ENCODE measurements at regions not wholly inside any gene's neighbourhood (a gene's known extent, or its start where the extent isn't known, plus 50 kb on each side); places are given as distances from the start of the nearest gene placed in this dataset.

- no peak for TF ChIP-seq SIX4 (CRISPR knock-in tag; IDR thresholded peaks at IDR 0.05)
- no peak for TF ChIP-seq REL (CRISPR knock-in tag; conservative IDR thresholded peaks at IDR 0.05)
- no peak for TF ChIP-seq SP4 (CRISPR knock-in tag; IDR thresholded peaks at IDR 0.05)
- no peak for TF ChIP-seq CHCHD3 (CRISPR knock-in tag; IDR thresholded peaks at IDR 0.05)
- TF ChIP-seq ZNF850 (CRISPR knock-in tag; conservative IDR thresholded peaks at IDR 0.05) = no peak
- TF ChIP-seq ZC3H13 (CRISPR knock-in tag; IDR thresholded peaks at IDR 0.05) = no peak
- TF ChIP-seq ZNF839 (CRISPR knock-in tag; IDR thresholded peaks at IDR 0.05; ENCODE audit: borderline replicate concordance) = no peak
- TF ChIP-seq SIN3B (IDR thresholded peaks at IDR 0.05; ENCODE audit: low read length) = no peak
- no peak for TF ChIP-seq AKAP8 (CRISPR knock-in tag; IDR thresholded peaks at IDR 0.05)
- no peak for TF ChIP-seq ZNF263 (CRISPR knock-in tag; IDR thresholded peaks at IDR 0.05)
- TF ChIP-seq ZNF670 (CRISPR knock-in tag; IDR thresholded peaks at IDR 0.05; ENCODE audit: borderline replicate concordance) = no peak
- no peak for TF ChIP-seq ZNF569 (CRISPR knock-in tag; IDR thresholded peaks at IDR 0.05; ENCODE audit: borderline replicate concordance)
- TF ChIP-seq ATF1 (CRISPR knock-in tag; IDR thresholded peaks at IDR 0.05) = no peak
- TF ChIP-seq, protein P1, sequence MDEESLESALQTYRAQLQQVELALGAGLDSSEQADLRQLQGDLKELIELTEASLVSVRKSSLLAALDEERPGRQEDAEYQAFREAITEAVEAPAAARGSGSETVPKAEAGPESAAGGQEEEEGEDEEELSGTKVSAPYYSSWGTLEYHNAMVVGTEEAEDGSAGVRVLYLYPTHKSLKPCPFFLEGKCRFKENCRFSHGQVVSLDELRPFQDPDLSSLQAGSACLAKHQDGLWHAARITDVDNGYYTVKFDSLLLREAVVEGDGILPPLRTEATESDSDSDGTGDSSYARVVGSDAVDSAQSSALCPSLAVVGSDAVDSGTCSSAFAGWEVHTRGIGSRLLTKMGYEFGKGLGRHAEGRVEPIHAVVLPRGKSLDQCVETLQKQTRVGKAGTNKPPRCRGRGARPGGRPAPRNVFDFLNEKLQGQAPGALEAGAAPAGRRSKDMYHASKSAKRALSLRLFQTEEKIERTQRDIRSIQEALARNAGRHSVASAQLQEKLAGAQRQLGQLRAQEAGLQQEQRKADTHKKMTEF (CRISPR knock-in tag; IDR thresholded peaks at IDR 0.05) = no peak
- 0 out of 2 replicates have a peak, but pooled peaks have one; percentile 39 for TF ChIP-seq CAMTA2 (CRISPR knock-in tag; IDR thresholded peaks at IDR 0.05; ENCODE audit: borderline replicate concordance)
- TF ChIP-seq TP53 (CRISPR knock-in tag; conservative IDR thresholded peaks at IDR 0.05) = no peak
- TF ChIP-seq POGK (CRISPR knock-in tag; conservative IDR thresholded peaks at IDR 0.05) = no peak
- peak; percentile 39; the same call in 1 of the 2 replicates for TF ChIP-seq ZNF710 (CRISPR knock-in tag; IDR thresholded peaks at IDR 0.05; ENCODE audit: borderline replicate concordance)
- no peak for TF ChIP-seq NFYB (CRISPR knock-in tag; IDR thresholded peaks at IDR 0.05)
- no peak for TF ChIP-seq NFATC3 (CRISPR knock-in tag; IDR thresholded peaks at IDR 0.05)
- no peak for TF ChIP-seq TGIF2 (CRISPR knock-in tag; IDR thresholded peaks at IDR 0.05)
- no peak for TF ChIP-seq NR2C2 (CRISPR knock-in tag; IDR thresholded peaks at IDR 0.05; ENCODE audit: borderline replicate concordance)
- peak; percentile 40; the same call in 1 of the 2 replicates for TF ChIP-seq RARA (CRISPR knock-in tag; IDR thresholded peaks at IDR 0.05)
- no peak for TF ChIP-seq MEF2D (CRISPR knock-in tag; IDR thresholded peaks at IDR 0.05)
- TF ChIP-seq MTERF4 (CRISPR knock-in tag; IDR thresholded peaks at IDR 0.05) = no peak
Observed at GRCh38 chr14:65229748-65230728, 127.7 kb upstream of the MAX start (continued).
